Choroid plexus epithelial cell (primary cell): ENCODE measurements at regions not wholly inside any gene's neighbourhood (a gene's known extent, or its start where the extent isn't known, plus 50 kb on each side); places are given as distances from the start of the nearest gene placed in this dataset.

ENCODE experiments used
- DNase-seq: peaks from one replicate; pipeline ENCODE4 v3.0.0-alpha.2; 2010; ENCODE audit warnings: low read depth
- H3K4me3 ChIP-seq: 2 replicates; pipeline ENCODE4 v1.5.1; 2011; ENCODE audit warnings: low read depth, mild to moderate bottlenecking, control low read depth, low read length, moderate library complexity
- CTCF ChIP-seq: conservative IDR thresholded peaks from 2 replicates; pipeline ENCODE4 v1.5.1; 2011; ENCODE audit warnings: low read depth, mild to moderate bottlenecking, control low read depth, inconsistent platforms, low read length, moderate library complexity

DNA sequence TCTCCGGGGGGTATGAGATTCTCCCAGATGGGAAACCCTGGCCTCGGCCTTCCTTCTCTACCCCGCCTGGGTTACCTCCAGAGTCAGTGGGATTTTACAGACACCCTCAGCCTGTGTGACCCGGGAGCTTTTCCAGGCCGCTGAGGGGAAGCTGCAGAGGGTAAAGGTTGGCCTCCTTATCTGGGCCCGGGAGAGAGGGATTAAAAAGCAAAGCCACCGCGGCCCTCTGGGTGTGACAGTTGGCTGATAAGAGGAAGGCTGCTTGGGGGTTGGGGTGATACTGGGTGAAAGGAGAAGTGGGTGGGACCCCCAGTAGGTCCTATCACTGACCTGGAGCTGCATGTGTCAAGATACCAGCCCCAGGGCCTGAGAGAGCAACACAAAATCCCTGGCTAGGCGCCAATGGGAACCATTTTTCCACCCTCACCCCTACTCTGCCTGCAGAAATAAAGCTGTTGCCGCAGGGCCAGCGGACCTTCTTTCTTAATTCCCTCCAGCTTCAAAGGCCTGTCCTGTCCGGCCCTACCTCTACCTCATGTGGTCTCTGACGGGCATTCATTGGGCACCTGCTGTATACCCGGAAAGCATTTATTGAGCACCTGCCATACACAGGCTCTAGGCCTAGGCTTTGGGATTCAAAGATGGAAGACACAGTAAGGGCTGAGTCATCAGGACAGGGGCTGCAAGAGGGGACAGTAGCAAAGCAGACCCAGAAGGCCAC is 77.6 kb upstream of the GSE1 start:
- H3K4me3 ChIP-seq, result no peak overlapping the region
- TF ChIP-seq CTCF, result no peak
- no peak for DNase-seq

GRCh38 chr16:85536073-85536410 is 77.1 kb upstream of the GSE1 start:
- no peak for TF ChIP-seq CTCF
- peak; percentile 47 for DNase-seq
- no peak overlapping the region for H3K4me3 ChIP-seq

DNA sequence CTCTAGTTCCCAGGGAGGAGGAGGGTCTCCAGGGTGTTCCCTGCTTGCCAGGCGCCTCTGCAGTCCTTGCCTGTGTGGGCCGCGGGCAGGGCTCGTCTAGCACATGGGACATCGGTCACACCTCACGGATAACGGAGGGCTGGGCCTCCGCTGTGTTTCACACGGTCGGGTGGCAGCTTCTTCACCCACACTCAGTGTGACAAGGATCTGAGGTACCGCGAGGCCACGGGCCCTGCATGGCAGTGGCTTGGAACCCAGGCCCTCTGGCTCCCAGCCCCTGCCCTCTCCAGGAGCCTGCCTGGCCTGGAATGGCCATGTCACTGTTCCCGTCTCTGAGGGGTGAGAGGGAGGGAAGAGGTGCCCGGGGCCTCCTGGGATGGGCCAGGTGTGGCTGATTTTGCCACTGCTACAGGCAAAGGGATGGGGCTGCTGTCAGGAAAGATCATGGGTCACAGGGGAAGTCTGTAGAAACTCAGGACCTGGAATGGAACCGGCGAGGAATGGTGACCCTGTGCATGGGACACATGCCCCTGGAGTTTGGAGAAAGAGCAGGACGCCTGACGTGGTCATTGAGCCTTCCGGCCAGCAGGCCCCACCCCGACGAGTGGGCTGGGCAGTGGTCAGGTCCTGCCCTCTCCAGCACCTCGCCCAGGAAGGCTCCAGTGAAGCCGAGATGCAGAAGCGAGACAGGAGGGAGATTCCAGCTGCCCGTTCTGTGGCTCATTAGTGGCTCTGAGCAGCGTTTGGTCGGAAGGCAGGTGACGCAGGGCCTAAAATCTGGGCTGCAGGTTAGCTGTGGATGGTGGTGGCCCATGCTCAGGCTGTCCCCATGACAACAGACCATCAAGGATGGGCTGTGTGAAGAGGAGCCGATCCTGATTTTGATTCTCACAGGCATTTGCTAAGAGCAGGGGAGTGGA is 76.5 kb upstream of the GSE1 start:
- no peak for TF ChIP-seq CTCF
- H3K4me3 ChIP-seq, result no peak overlapping the region
- DNase-seq, result no peak

GRCh38 chr16:85537331-85537788 is 75.8 kb upstream of the GSE1 start:
- TF ChIP-seq CTCF, result no peak
- DNase-seq, result no peak
- no peak overlapping the region for H3K4me3 ChIP-seq

DNA sequence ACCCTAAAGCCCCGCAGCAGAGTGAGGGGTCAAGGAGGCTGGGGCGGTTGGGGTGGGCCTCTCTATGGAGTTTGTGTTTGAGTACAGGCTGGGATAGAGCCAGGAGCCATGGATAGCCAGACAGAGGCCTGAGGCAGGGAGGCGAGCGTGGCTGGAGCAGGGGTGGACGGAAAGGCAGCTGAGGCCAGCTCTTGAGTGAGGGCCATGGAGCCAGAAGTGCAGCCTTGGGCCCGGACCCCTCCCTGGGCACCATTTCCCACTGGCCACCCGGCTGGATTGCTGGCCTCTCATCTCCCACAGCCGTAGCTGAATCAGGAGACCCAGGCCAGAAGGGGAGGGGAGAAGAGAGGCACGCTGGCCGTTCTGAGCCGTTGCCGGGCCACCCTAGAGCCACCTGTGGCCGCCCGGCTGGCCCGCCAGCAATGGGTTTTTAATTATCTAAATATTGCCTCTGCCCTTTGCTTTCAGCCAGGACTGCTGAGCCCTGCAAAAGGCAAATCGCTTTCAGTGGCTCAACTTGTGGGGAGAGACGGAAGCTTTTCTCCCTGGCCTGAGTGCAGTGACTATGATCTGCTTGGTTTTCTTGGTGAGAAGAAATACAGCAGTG is 75.2 kb upstream of the GSE1 start:
- no peak overlapping the region for H3K4me3 ChIP-seq
- no peak for TF ChIP-seq CTCF
- no peak for DNase-seq

- DNase-seq, result no peak
- no peak overlapping the region for H3K4me3 ChIP-seq
- no peak for TF ChIP-seq CTCF
These were observed 74.0 kb upstream of the GSE1 start for GRCh38 chr16:85539084-85539483.
